H1 (cell line): ENCODE measurements at regions not wholly inside any gene's neighbourhood (a gene's known extent, or its start where the extent isn't known, plus 50 kb on each side); places are given as distances from the start of the nearest gene placed in this dataset.

Experiments
- SIN3A ChIP-seq, 2 experiments: IDR thresholded peaks in 1 of 2; conservative IDR thresholded peaks in 1 of 2; 2 replicates each; pipeline ENCODE4 v1.6.1; 2011 to 2012; ENCODE audit warnings: low read length in 2 of 2, improper control_type of control experiment in 1 of 2, low read depth in 1 of 2, mild to moderate bottlenecking in 1 of 2
- TAF1 ChIP-seq: IDR thresholded peaks from 2 replicates; pipeline ENCODE4 v1.6.1; 2011; ENCODE audit warnings: mild to moderate bottlenecking, low read depth, low read length

GRCh38 chr7:155216475-155217272, 81.0 kb upstream of the INSIG1 start:
- TF ChIP-seq TAF1, result no peak
- TF ChIP-seq SIN3A (conservative IDR thresholded peaks at IDR 0.05 in 1 of 2, IDR thresholded peaks at IDR 0.05 in 1 of 2; ENCODE audit: low read depth in 1 of 2, low read length in 2 of 2), result no peak
